NOMO-1 (cell line): ENCODE measurements at regions not wholly inside any gene's neighbourhood (a gene's known extent, or its start where the extent isn't known, plus 50 kb on each side); places are given as distances from the start of the nearest gene placed in this dataset.
"Not testable (repeated sequence)": the region's sequence is repeated elsewhere in the genome, so short reads cannot be mapped to it uniquely, and the experiment has no call there.

ENCODE experiments used
- DNase-seq, 2 experiments: peaks; one replicate each; lab custom pipeline; 2025; ENCODE audit not compliant: unreplicated experiment in 2 of 2; lab: John Stamatoyannopoulos, UW

DNA sequence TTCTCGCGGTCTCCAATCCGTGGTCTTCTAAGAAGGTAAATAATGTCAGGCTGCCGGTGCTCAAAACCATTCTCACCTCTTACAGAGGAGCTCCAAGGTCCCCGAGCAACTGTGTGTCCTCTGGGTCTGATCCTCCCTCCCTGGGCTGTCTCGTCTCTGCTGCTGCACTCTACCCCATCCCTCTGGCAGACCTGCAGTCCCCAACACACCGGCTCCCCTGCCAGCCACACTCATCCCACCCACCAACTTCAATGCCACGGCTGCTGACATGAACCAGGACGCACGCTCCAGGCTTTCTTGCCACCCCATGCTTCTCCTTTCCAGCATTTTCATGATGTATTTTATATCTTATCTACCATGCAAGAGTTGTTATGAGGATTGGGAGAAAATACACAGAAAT, 559.5 kb upstream of the SALL3 start:
- no peak for DNase-seq

- no peak for DNase-seq
Observed at GRCh38 chr18:78421392-78421791, 558.2 kb upstream of the SALL3 start.

DNA sequence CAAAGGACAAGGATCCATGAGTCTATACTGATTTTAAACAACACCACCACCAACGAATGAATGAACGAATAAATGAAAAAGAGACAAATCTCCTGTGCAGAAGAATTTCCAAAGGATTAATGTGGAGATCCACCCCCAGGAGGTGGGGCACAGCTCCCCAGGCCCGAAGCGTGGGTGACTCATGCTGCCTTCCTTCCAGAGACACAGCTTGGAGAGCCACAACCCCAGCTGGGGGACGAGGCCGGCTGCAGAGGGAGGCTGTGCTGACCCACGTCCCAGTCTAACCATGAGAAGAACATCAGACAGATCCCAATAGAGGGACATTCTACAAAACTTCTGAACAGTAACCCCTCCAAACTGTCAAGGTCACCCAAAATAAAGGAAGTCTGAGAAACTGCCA, 557.3 kb upstream of the SALL3 start:
- no peak for DNase-seq

- DNase-seq = no peak
Observed at GRCh38 chr18:78423811-78424210, 555.8 kb upstream of the SALL3 start.

- DNase-seq = no peak
Observed at GRCh38 chr18:78424403-78425018, 555.1 kb upstream of the SALL3 start.

DNA sequence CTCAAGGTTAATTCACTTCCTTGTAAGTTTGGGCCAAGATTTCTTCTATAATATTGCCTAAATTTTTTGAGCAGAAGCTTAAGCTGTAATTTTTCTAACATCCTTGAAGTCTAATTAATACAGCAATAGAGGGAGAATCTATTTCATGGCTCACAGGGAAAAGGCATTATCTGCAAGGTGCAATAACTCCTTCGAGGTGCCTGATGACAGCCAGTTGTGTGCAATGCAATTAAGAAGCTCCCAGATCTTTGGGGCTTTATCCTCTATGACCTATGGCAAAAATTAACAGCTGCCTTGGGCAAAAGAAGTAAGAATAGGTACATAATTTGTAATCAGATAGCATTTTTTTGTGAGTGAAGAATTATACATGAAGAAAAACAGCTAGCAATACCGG, 554.6 kb upstream of the SALL3 start:
- no peak for DNase-seq

- DNase-seq = no peak
Observed at GRCh38 chr18:78427081-78427480, 552.5 kb upstream of the SALL3 start.

- DNase-seq = no peak
Observed at GRCh38 chr18:78429127-78430108, 550.2 kb upstream of the SALL3 start.

GRCh38 chr18:78430131-78430758, 549.4 kb upstream of the SALL3 start:
- DNase-seq = no peak

- no peak for DNase-seq
Observed at GRCh38 chr18:78431606-78432005, 548.0 kb upstream of the SALL3 start.

DNA sequence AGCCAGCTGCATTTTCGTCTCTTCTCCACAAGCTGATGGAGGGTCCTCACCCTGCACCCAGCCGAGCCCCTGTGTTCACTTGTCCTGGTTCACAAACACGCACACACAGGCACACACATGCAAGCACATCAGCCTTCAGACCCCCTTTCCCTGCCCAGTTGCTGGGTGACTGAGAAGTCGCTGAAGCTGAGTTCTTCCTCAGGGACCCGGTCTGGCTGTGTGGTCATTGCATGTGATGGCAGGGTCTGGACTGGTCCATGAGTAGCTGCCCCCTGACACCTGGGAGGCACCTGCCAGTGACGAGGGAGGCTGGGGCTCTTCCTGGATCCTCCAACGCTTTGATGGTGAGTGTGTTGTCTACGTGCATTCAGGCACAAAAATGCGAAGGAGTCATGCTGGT, 546.1 kb upstream of the SALL3 start:
- DNase-seq = no peak

DNA sequence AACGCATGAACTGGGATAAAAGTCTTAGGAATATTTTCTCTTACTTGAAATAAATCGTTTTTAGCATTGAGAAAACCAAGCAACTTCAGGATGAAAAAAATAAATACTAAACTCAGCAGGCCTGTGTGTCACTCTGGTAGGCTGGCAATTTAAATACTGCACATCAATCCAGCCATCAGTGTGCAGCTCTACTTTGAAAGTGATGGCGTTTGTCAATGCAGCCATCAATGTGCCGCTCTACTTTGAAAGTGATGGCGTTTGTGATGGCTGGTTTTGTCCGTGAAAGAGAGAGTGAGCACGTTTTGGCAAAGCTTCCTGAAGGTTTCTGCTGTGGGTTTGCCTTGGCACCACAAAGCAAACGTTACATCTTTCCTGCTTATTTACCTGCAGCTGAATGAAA, 543.5 kb upstream of the SALL3 start:
- no peak for DNase-seq

DNA sequence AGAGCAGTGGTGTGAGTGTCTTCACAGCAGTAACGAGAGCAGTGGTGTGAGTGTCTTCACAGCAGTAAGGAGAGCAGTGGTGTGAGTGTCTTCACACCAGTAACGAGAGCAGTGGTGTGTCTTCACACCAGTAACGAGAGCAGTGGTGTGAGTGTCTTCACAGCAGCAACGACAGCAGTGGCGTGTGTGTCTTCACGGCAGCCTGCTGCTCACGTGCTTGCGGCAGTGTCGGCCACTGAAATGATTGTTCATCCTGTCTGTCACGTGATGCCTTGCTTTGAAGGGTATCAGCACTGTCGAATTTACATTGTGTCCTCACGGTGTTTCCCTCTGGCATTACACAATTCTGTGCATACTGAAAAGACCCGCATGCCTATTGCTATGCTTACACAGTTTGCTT, 541.4 kb upstream of the SALL3 start:
- not testable (repeated sequence) for DNase-seq

DNA sequence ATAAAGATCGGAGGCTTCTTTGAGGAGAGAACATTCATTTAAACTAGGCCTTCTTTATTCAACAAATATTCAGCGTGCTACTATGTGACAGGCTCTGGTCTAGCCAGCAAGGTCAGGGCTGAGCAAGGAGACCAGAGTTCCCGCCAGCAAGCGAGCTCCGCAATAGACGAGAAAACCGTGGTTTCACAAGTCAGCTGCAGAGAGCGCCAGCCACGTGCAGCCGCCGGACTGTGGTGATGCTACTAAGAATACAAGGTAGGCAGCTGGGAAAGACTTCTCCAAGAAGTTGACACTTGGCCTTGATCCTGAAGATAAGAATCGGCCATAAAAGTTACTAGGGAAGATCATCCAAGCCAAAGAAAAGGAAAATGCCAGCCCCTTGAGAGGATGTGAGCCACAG, 533.7 kb upstream of the SALL3 start:
- DNase-seq = no peak

DNA sequence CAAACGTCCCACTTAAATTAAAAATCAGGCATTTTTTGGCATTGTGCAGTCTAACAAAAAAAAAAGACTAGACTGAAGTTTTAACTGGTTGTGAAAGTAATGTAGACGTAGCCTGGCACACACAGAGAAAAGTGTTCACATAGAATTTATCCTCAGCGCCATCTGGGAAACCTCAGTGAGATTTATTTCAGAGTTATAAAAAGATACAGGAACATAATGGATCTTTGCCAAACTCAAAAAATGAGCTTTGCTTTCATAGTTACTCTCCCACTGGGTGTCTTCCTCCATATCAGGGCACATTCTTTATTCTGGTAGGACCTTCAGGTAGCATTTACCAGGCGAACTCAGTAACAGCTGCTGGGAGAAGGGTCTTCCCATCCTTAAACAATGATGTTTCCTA, 532.4 kb upstream of the SALL3 start:
- no peak for DNase-seq

GRCh38 chr18:78448106-78448505, 531.5 kb upstream of the SALL3 start:
- no peak for DNase-seq

GRCh38 chr18:78448591-78448990, 531.0 kb upstream of the SALL3 start:
- no peak for DNase-seq

- no peak for DNase-seq
Observed at GRCh38 chr18:78454221-78454620, 525.4 kb upstream of the SALL3 start.

- no peak for DNase-seq
Observed at GRCh38 chr18:78455386-78455785, 524.2 kb upstream of the SALL3 start.

DNA sequence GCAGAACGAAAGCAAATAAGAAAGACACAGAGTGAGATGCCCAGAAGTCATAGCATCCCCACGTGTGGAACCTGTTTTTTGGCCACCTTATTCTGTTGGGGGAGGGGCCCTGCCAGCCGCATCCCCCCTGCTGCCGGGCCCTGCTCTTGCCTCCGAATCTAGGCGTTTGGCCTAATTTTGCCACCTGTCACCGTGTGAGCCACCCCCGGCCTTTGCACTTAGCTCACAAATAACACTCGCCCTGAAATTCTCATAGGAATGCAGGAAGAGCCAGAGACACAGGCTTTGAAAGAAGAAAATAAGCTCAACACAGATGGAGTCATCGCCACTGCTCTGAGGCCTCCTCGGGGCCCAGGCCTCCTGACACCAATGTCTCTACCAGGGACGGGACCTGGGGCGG, 522.6 kb upstream of the SALL3 start:
- DNase-seq = no peak

DNA sequence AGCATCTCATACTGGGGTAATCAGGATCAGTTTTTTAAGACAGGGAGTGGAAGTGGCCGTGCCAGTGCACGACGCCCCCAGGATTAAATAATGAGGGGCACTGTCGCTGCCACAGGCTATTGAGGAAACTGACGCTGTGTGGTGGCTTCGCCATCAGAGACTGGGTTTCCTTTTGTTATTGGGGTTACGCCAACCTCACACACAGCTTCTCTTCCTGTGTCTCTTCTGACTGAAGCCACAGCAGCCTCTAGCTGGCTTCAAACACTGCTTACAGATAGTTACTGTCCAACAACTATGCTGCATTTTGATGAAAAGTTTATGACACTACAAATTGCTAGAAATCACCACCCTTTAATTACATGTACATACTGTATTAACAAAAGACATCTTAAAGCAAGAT, 521.9 kb upstream of the SALL3 start:
- DNase-seq = no peak

DNA sequence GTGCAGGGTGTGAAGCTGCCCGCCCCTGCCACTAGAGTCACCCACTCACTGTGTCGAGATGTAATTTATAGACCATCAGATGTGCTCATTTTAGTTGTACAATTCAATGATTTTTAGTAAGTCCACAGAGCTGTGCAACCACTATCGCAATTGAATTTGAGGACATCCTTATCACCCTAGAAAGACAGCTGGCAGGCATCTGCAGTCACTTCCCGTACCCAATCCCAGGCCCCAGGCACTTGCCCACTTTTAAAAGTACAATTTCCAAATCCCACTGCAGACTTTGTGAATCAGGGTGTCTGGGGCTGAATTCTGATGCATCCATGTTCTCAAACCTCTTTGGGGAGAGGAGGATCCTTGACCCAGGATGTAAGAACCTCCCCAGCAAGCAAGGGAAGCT, 521.3 kb upstream of the SALL3 start:
- no peak for DNase-seq
